Gastroesophageal sphincter (tissue), 4 donors: ENCODE measurements at regions not wholly inside any gene's neighbourhood (a gene's known extent, or its start where the extent isn't known, plus 50 kb on each side); places are given as distances from the start of the nearest gene placed in this dataset.
"Not testable (repeated sequence)": the region's sequence is repeated elsewhere in the genome, so short reads cannot be mapped to it uniquely, and the experiment has no call there.

Experiments used
- ATAC-seq: fragments of 150-250 bp; one replicate; pipeline ENCODE4 v1.9.1; 2016; ENCODE audit warnings: mild to moderate bottlenecking, moderate library complexity
- H3K27ac ChIP-seq, 4 donors: fragments of 200-600 bp; sonication (generic) in 3 of 4; 1 replicate in 3 of 4; 2 replicates in 1 of 4; pipeline ENCODE4 v1.5.1; 2016 to 2019
- H3K27me3 ChIP-seq: fragments of 200-600 bp; sonication (generic); one replicate; pipeline ENCODE4 v1.5.1; 2019
- H3K36me3 ChIP-seq, 2 donors: fragments of 200-600 bp; sonication (generic); one replicate each; pipeline ENCODE4 v1.5.1; 2019; ENCODE audit warnings: control low read depth in 1 of 2
- H3K4me1 ChIP-seq, 3 donors: fragments of 200-600 bp; sonication (generic); 1 replicate in 2 of 3; 2 replicates in 1 of 3; pipeline ENCODE4 v1.5.1; 2016 to 2019; ENCODE audit warnings: control low read depth in 2 of 3
- H3K4me3 ChIP-seq, 2 donors: fragments of 200-600 bp; sonication (generic); one replicate each; pipeline ENCODE4 v1.5.1; 2019; ENCODE audit warnings: mild to moderate bottlenecking in 1 of 2, moderate library complexity in 1 of 2
- H3K9me3 ChIP-seq, 3 donors: fragments of 200-600 bp; sonication (generic); one replicate each; pipeline ENCODE4 v1.5.1; 2017 to 2019; ENCODE audit warnings: control low read depth in 2 of 3
- WGBS, 2 donors: methylation state at CpG; one replicate each; pipeline ENCODE4 v1.1.5; 2018; ENCODE audit warnings: low coverage in 1 of 2; 5-methylcytosine and 5-hydroxymethylcytosine counted together

- H3K4me3 ChIP-seq, H3K9me3 ChIP-seq, H3K27ac ChIP-seq, H3K36me3 ChIP-seq, H3K27me3 ChIP-seq, ATAC-seq, H3K4me1 ChIP-seq: not testable (repeated sequence)
- no CpG with 5 or more reads among the region's 5 CpGs for WGBS, 2 donors
These were observed 255.1 kb downstream of the OR4F29 start for GRCh38 chr1:196366-196765.

DNA sequence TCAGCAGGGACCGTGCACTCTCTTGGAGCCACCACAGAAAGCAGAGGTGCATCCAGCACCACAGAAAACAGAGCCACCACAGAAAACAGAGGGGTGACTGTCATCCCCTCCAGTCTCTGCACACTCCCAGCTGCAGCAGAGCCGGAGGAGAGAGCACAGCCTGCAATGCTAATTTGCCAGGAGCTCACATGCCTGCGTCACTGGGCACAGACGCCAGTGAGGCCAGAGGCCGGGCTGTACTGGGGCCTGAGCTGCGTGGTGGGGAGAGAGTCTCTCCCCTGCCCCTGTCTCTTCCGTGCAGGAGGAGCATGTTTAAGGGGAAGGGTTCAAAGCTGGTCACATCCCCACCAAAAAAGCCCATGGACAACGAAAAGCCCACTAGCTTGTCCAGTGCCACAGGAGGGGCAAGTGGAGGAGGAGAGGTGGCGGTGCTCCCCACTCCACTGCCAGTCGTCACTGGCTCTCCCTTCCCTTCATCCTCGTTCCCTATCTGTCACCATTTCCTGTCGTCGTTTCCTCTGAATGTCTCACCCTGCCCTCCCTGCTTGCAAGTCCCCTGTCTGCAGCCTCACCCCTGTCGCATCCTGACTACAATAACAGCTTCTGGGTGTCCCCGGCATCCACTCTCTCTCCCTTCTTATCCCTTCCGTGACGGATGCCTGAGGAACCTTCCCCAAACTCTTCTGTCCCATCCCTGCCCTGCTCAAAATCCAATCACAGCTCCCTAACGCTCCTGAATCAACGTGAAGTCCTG lies 260.0 kb downstream of the OR4F29 start:
- H3K36me3 ChIP-seq, result peaks cover 0 to 16% of the 10 kb centered on the region in 2 donors
- 49 to 60% methylated on average over 4 to 7 of the region's 19 CpGs for WGBS, 2 donors
- not testable (repeated sequence) for H3K4me3 ChIP-seq, H3K27me3 ChIP-seq, ATAC-seq, H3K9me3 ChIP-seq, H3K27ac ChIP-seq
- H3K4me1 ChIP-seq, result peaks cover 0 to 11% (median 4%) of the 10 kb centered on the region in 3 donors

- H3K27me3 ChIP-seq, H3K4me3 ChIP-seq, H3K27ac ChIP-seq, ATAC-seq, H3K9me3 ChIP-seq: not testable (repeated sequence)
- Histone ChIP-seq H3K36me3 (peaks cover 0 to 21% of the 10 kb centered on the region in 2 donors), H3K4me1 (peaks cover 0 to 11% (median 4%) of the 10 kb centered on the region in 3 donors)
- WGBS, 2 donors, result 61 to 83% methylated on average over 2 to 3 of the region's 6 CpGs
These were observed 260.8 kb downstream of the OR4F29 start for GRCh38 chr1:190678-191077.

- H3K27ac ChIP-seq, H3K9me3 ChIP-seq, H3K4me3 ChIP-seq, H3K27me3 ChIP-seq, ATAC-seq: not testable (repeated sequence)
- no CpG with 5 or more reads among the region's 8 CpGs for WGBS, 2 donors
- H3K36me3 ChIP-seq, result peaks cover 0 to 21% of the 10 kb centered on the region in 2 donors
- peaks cover 0 to 11% (median 4%) of the 10 kb centered on the region in 3 donors for H3K4me1 ChIP-seq
These were observed 261.6 kb downstream of the OR4F29 start for GRCh38 chr1:189915-190314.

- not testable (repeated sequence) for H3K27ac ChIP-seq, H3K27me3 ChIP-seq, ATAC-seq, H3K9me3 ChIP-seq, H3K4me3 ChIP-seq
- Histone ChIP-seq H3K36me3 (peaks cover 0 to 21% of the 10 kb centered on the region in 2 donors), H3K4me1 (peaks cover 0 to 11% (median 4%) of the 10 kb centered on the region in 3 donors)
- WGBS, 2 donors, result no CpG with 5 or more reads among the region's 13 CpGs
These were observed 262.2 kb downstream of the OR4F29 start for GRCh38 chr1:189270-189669.

GRCh38 chr1:187298-187697 lies 264.2 kb downstream of the OR4F29 start:
- Histone ChIP-seq H3K36me3 (peaks cover 0 to 21% of the 10 kb centered on the region in 2 donors), H3K4me1 (peaks cover 0 to 11% (median 4%) of the 10 kb centered on the region in 3 donors)
- not testable (repeated sequence) for H3K27ac ChIP-seq, H3K4me3 ChIP-seq, H3K27me3 ChIP-seq, H3K9me3 ChIP-seq, ATAC-seq
- WGBS, 2 donors, result no CpG with 5 or more reads among the region's 6 CpGs

DNA sequence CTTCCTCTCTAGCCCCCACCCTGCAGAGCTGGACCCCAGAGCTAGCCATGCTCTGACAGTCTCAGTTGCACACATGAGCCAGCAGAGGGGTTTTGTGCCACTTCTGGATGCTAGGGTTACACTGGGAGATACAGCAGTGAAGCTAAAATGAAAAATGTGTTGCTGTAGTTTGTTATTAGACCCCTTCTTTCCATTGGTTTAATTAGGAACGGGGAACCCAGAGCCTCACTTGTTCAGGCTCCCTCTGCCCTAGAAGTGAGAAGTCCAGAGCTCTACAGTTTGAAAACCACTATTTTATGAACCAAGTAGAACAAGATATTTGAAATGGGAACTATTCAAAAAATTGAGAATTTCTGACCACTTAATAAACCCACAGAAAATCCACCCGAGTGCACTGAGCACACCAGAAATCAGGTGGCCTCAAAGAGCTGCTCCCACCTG lies 264.8 kb downstream of the OR4F29 start:
- not testable (repeated sequence) for ATAC-seq, H3K9me3 ChIP-seq, H3K27ac ChIP-seq, H3K4me3 ChIP-seq, H3K27me3 ChIP-seq
- H3K36me3 ChIP-seq, result peaks cover 0 to 21% of the 10 kb centered on the region in 2 donors
- H3K4me1 ChIP-seq, result peaks cover 0 to 11% (median 4%) of the 10 kb centered on the region in 3 donors
- 72 to 86% methylated on average over 2 of the region's 2 CpGs for WGBS, 2 donors

DNA sequence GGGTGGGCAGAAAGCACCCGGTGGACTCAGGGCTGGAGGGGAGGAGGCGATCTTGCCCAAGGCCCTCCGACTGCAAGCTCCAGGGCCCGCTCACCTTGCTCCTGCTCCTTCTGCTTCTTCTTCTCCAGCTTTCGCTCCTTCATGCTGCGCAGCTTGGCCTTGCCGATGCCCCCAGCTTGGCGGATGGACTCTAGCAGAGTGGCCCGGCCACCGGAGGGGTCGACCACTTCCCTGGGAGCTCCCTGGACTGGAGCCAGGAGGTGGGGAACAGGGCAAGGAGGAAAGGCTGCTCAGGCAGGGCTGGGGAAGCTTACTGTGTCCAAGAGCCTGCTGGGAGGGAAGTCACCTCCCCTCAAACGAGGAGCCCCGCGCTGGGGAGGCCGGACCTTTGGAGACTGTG lies 265.3 kb downstream of the OR4F29 start:
- ATAC-seq, H3K9me3 ChIP-seq, H3K4me1 ChIP-seq, H3K27ac ChIP-seq, H3K27me3 ChIP-seq, H3K4me3 ChIP-seq: not testable (repeated sequence)
- WGBS, 2 donors, result no CpG with 5 or more reads among the region's 15 CpGs
- H3K36me3 ChIP-seq, result peaks cover 0 to 17% of the 10 kb centered on the region in 2 donors

DNA sequence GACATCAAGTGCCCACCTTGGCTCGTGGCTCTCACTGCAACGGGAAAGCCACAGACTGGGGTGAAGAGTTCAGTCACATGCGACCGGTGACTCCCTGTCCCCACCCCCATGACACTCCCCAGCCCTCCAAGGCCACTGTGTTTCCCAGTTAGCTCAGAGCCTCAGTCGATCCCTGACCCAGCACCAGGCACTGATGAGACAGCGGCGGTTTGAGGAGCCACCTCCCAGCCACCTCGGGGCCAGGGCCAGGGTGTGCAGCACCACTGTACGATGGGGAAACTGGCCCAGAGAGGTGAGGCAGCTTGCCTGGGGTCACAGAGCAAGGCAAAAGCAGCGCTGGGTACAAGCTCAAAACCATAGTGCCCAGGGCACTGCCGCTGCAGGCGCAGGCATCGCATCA lies 266.0 kb downstream of the OR4F29 start:
- not testable (repeated sequence) for H3K9me3 ChIP-seq, ATAC-seq, H3K27me3 ChIP-seq, H3K27ac ChIP-seq, H3K4me1 ChIP-seq, H3K4me3 ChIP-seq
- H3K36me3 ChIP-seq, result peaks cover 0 to 11% of the 10 kb centered on the region in 2 donors
- no CpG with 5 or more reads among the region's 13 CpGs for WGBS, 2 donors

- WGBS, 2 donors, result 60% methylated on average over 1 of the region's 3 CpGs; no CpG with 5 or more reads in 1 of the 2 donors
- not testable (repeated sequence) for H3K27me3 ChIP-seq, H3K9me3 ChIP-seq, H3K4me1 ChIP-seq, H3K27ac ChIP-seq, ATAC-seq, H3K4me3 ChIP-seq
- H3K36me3 ChIP-seq, result peaks cover 0 to 11% of the 10 kb centered on the region in 2 donors
These were observed 267.2 kb downstream of the OR4F29 start for GRCh38 chr1:184336-184686.

- H3K36me3 ChIP-seq, result peaks cover 0 to 11% of the 10 kb centered on the region in 2 donors
- not testable (repeated sequence) for ATAC-seq, H3K27ac ChIP-seq, H3K9me3 ChIP-seq, H3K4me1 ChIP-seq, H3K27me3 ChIP-seq, H3K4me3 ChIP-seq
- 75 to 100% methylated on average over 1 to 6 of the region's 13 CpGs for WGBS, 2 donors
These were observed 267.7 kb downstream of the OR4F29 start for GRCh38 chr1:183620-184335.

- not testable (repeated sequence) for H3K27ac ChIP-seq, H3K9me3 ChIP-seq, H3K4me3 ChIP-seq, ATAC-seq, H3K4me1 ChIP-seq, H3K27me3 ChIP-seq
- H3K36me3 ChIP-seq, result peaks cover 0 to 11% of the 10 kb centered on the region in 2 donors
- WGBS, 2 donors, result 100% methylated on average over 3 of the region's 10 CpGs; no CpG with 5 or more reads in 1 of the 2 donors
These were observed 268.4 kb downstream of the OR4F29 start for GRCh38 chr1:183081-183480.

GRCh38 chr1:182631-183030 lies 268.8 kb downstream of the OR4F29 start:
- H3K4me1 ChIP-seq, H3K27ac ChIP-seq, ATAC-seq, H3K4me3 ChIP-seq, H3K9me3 ChIP-seq, H3K27me3 ChIP-seq: not testable (repeated sequence)
- H3K36me3 ChIP-seq, result peaks cover 0 to 11% of the 10 kb centered on the region in 2 donors
- no CpG with 5 or more reads among the region's 7 CpGs for WGBS, 2 donors
